Heart right ventricle (tissue), 16 donors: ENCODE measurements at regions not wholly inside any gene's neighbourhood (a gene's known extent, or its start where the extent isn't known, plus 50 kb on each side); places are given as distances from the start of the nearest gene placed in this dataset.
"Not testable (repeated sequence)": the region's sequence is repeated elsewhere in the genome, so short reads cannot be mapped to it uniquely, and the experiment has no call there.

Experiments
- ATAC-seq, 8 donors: fragments of 200-7000 bp; cut with Tn5 transposase; one replicate each; pipeline ENCODE4 v1.9.1; 2020; ENCODE audit warnings: mild to moderate bottlenecking in 8 of 8, moderate library complexity in 8 of 8, moderate number of reproducible peaks in 1 of 8
- DNase-seq, 2 donors: peaks; one replicate each; pipeline ENCODE4 v3.0.0-alpha.2; 2020
- H3K27ac ChIP-seq, 10 donors: fragments of 200-600 bp; sonication (generic) in 2 of 10; one replicate each; pipeline versions ENCODE4 v1.5.0 to v1.8.0; 2020 to 2022; ENCODE audit warnings: mild to moderate bottlenecking in 3 of 10
- H3K27me3 ChIP-seq, 7 donors: fragments of 200-600 bp; one replicate each; pipeline ENCODE4 v1.8.0; 2021 to 2022; ENCODE audit warnings: mild to moderate bottlenecking in 2 of 7
- H3K36me3 ChIP-seq, 9 donors: fragments of 200-600 bp; sonication (generic) in 1 of 9; one replicate each; pipeline versions ENCODE4 v1.5.0 to v1.8.0; 2020 to 2022; ENCODE audit warnings: mild to moderate bottlenecking in 2 of 9
- H3K4me1 ChIP-seq, 9 donors: fragments of 200-600 bp; sonication (generic) in 1 of 9; one replicate each; pipeline versions ENCODE4 v1.5.0 to v1.8.0; 2020 to 2022; ENCODE audit warnings: mild to moderate bottlenecking in 4 of 9
- H3K4me3 ChIP-seq, 10 donors: fragments of 200-600 bp; sonication (generic) in 2 of 10; one replicate each; pipeline versions ENCODE4 v1.5.0 to v1.8.0; 2020 to 2022; ENCODE audit warnings: mild to moderate bottlenecking in 7 of 10, moderate library complexity in 2 of 10
- H3K9me3 ChIP-seq, 11 donors: fragments of 200-600 bp in 10 of 11; sonication (generic) in 2 of 11; one replicate each; pipeline versions ENCODE4 v1.5.0 to v1.8.0; 2013 to 2022; ENCODE audit warnings: mild to moderate bottlenecking in 2 of 11, control low read depth in 1 of 11, moderate library complexity in 1 of 11
- CTCF ChIP-seq, 9 donors: fragments of 200-600 bp; sonication (generic) in 2 of 9; IDR thresholded peaks; one replicate each; pipeline versions ENCODE4 v1.5.0 to v1.8.0; 2021 to 2022; ENCODE audit warnings: antibody characterized with exemption in 9 of 9, mild to moderate bottlenecking in 5 of 9, moderate library complexity in 1 of 9
- WGBS, 2 donors: extraction: QIAGEN DNeasy Blood & Tissue Kit; methylation state at CpG; one replicate each; pipeline ENCODE4 v1.1.7; 2013; ENCODE audit warnings: inconsistent platforms in 1 of 2; 5-methylcytosine and 5-hydroxymethylcytosine counted together
- intact Hi-C, 10 donors: fragments of 100-400 bp; cut with DNase I; formaldehyde crosslinking; loops; one replicate each; pipeline versions ENCODE4 v1.11.1 to v1.14.2; 2022
- donor health status: Arrhythmogenic right ventricular cardiomyopathy.
- donor health status: ischemic (EF 13 %, LVEDD 7.1; RV severe dilation, severe dysfunction).
- donor health status: healthy with polysubstance abuse.
- donor health status: DM: no; HTN: yes; CAD: no.
- donor health status: DM: no; HTN: no; CAD: no.
- donor health status: ischemic (EF 25% LVEDD 6.9; RV normal size, moderate dysfunction).
- donor health status: ischemic (EF 25% LVEDD 5.7; RV mildly dilated, moderate dysfunction).
- donor health status: healthy.
- donor health status: DM: yes; HTN: yes; CAD: no.
- donor health status: Ischemic cardiomyopathy.
- donor health status: ischemic (EF 35%, LVEDD 5.7; RV mildly dilated, moderate dysfunction).
- donor health status: nonischemic (EF 11% LVEDD 7.7; RV severe dilation, severe dysfunction).
- donor health status: DM: yes; HTN: yes; CAD: no.
- donor health status: PGD.
- donor health status: ischemic (EF 29% LVEDD 5.4; RV normal size, mild dysfunction).
- donor health status: nonischemic (EF 23%, LVEDD 6.1; RV moderate dilation, normal function).

GRCh38 chrX:142938793-142939192 lies 86.9 kb upstream of the SPANXN4 start:
- WGBS, 2 donors, result 81 to 90% methylated on average over 3 of the region's 3 CpGs
- Histone ChIP-seq H3K36me3 (no peaks in the 10 kb centered on the region), H3K4me3 (no peak overlapping the region), H3K27ac (no peak overlapping the region), H3K27me3 (no peaks in the 10 kb centered on the region), H3K9me3 (no peaks in the 10 kb centered on the region), H3K4me1 (no peaks in the 10 kb centered on the region)
- no peak for TF ChIP-seq CTCF (IDR thresholded peaks at IDR 0.05)
- DNase-seq (no peak), ATAC-seq (no peak)
- intact Hi-C loops, result no loop called here

DNA sequence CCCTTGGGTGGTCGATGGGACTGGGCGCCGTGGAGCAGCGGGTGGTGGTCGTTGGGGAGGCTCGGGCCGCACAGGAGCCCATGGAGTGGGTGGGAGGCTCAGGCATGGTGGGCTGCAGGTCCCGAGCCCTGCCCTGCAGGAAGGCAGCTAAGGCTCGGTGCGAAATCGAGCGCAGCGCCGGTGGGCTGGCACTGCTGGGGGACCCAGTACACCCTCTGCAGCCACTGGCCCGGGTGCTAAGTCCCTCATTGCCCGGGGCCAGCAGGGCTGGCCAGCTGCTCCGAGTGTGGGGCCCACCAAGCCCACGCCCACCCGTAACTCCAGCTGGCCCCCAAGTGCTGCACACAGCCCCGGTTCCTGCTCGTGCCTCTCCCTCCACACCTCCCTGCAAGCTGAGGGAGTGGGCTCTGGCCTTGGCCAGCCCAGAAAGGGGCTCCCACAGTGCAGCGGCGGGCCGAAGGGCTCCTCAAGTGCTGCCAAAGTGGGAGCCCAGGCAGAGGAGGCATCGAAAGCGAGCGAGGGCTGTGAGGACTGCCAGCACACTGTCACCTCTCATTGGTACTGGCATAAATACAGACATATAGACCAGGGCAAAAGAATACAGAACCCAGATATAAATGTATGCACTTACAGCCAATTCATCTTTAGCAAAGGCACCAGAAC lies 53.5 kb upstream of the SPANXN4 start:
- H3K27ac ChIP-seq, H3K4me1 ChIP-seq, H3K36me3 ChIP-seq, intact Hi-C loops, H3K27me3 ChIP-seq, H3K4me3 ChIP-seq, DNase-seq, ATAC-seq, H3K9me3 ChIP-seq: not testable (repeated sequence)
- 89 to 94% methylated on average over 12 to 27 of the region's 27 CpGs for WGBS, 2 donors
